Liver (tissue), 8 donors: ENCODE measurements at regions not wholly inside any gene's neighbourhood (a gene's known extent, or its start where the extent isn't known, plus 50 kb on each side); places are given as distances from the start of the nearest gene placed in this dataset.

Experiments used
- DNase-seq: peaks from one replicate; pipeline ENCODE4 v3.0.0-alpha.2; 2017; ENCODE audit warnings: low spot score
- H3K27ac ChIP-seq, 2 donors: one replicate each; pipeline ENCODE4 v1.7.0; 2013; ENCODE audit warnings: inconsistent platforms in 2 of 2, low read length in 2 of 2, control low read depth in 1 of 2, low read depth in 1 of 2, mild to moderate bottlenecking in 1 of 2
- H3K27me3 ChIP-seq, 4 donors: one replicate each; pipeline versions ENCODE4 v1.6.1 to v1.7.0; 2013; ENCODE audit warnings: low read length in 3 of 4, inconsistent platforms in 1 of 4, mild to moderate bottlenecking in 1 of 4, moderate library complexity in 1 of 4; ENCODE audit not compliant: control insufficient read depth in 4 of 4, insufficient read depth in 4 of 4
- H3K36me3 ChIP-seq, 4 donors: one replicate each; pipeline versions ENCODE4 v1.6.1 to v1.7.0; 2013; ENCODE audit warnings: low read length in 3 of 4, mild to moderate bottlenecking in 3 of 4, low read depth in 1 of 4, moderate library complexity in 1 of 4; ENCODE audit not compliant: control insufficient read depth in 4 of 4, insufficient read depth in 3 of 4
- H3K4me1 ChIP-seq, 4 donors: one replicate each; pipeline versions ENCODE4 v1.6.1 to v1.7.0; 2013; ENCODE audit warnings: low read length in 3 of 4, mild to moderate bottlenecking in 3 of 4, moderate library complexity in 1 of 4; ENCODE audit not compliant: control insufficient read depth in 4 of 4, insufficient read depth in 4 of 4
- H3K4me3 ChIP-seq, 3 donors: one replicate each; pipeline versions ENCODE4 v1.6.1 to v1.7.0; 2013; ENCODE audit warnings: low read length in 3 of 3, control low read depth in 1 of 3, low read depth in 1 of 3, mild to moderate bottlenecking in 1 of 3
- H3K9ac ChIP-seq, 2 donors: one replicate each; pipeline ENCODE4 v1.7.0; 2013; ENCODE audit warnings: low read length in 2 of 2, mild to moderate bottlenecking in 2 of 2, moderate library complexity in 2 of 2, control low read depth in 1 of 2, low read depth in 1 of 2
- H3K9me3 ChIP-seq, 4 donors: one replicate each; pipeline versions ENCODE4 v1.6.1 to v1.7.0; 2013; ENCODE audit warnings: low read length in 3 of 4; ENCODE audit not compliant: control insufficient read depth in 4 of 4
- CTCF ChIP-seq: fragments of 150-350 bp; IDR thresholded peaks from 2 replicates; pipeline ENCODE4 v1.5.1; 2017; ENCODE audit warnings: improper control_type of control experiment, low read depth, low read length; ENCODE audit not compliant: missing input control
- EGR1 ChIP-seq, 2 donors: IDR thresholded peaks; 2 replicates each; pipeline ENCODE4 v1.6.1; 2016 to 2018; ENCODE audit warnings: antibody characterized with exemption in 2 of 2, low read depth in 2 of 2
- FOXA1 ChIP-seq: IDR thresholded peaks from 2 replicates; pipeline ENCODE4 v1.6.1; 2016; ENCODE audit warnings: antibody characterized with exemption
- FOXA2 ChIP-seq: IDR thresholded peaks from 2 replicates; pipeline ENCODE4 v1.6.1; 2016; ENCODE audit warnings: antibody characterized with exemption
- GABPA ChIP-seq, 2 donors: IDR thresholded peaks in 1 of 2; conservative IDR thresholded peaks in 1 of 2; 2 replicates each; pipeline ENCODE4 v1.6.1; 2016; ENCODE audit warnings: antibody characterized with exemption in 2 of 2, mild to moderate bottlenecking in 1 of 2, moderate library complexity in 1 of 2
- HNF4A ChIP-seq, 2 donors: conservative IDR thresholded peaks; 2 replicates each; pipeline ENCODE4 v1.6.1; 2016; ENCODE audit warnings: antibody characterized with exemption in 2 of 2, mild to moderate bottlenecking in 2 of 2
- HNF4G ChIP-seq: IDR thresholded peaks from 2 replicates; pipeline ENCODE4 v1.6.1; 2016; ENCODE audit warnings: antibody characterized with exemption
- JUND ChIP-seq, 2 donors: IDR thresholded peaks; 2 replicates each; pipeline ENCODE4 v1.6.1; 2016; ENCODE audit warnings: antibody characterized with exemption in 2 of 2
- MAX ChIP-seq: IDR thresholded peaks from 2 replicates; pipeline ENCODE4 v1.6.1; 2016; ENCODE audit warnings: antibody characterized with exemption
- RAD21 ChIP-seq, 2 donors: IDR thresholded peaks; 2 replicates each; pipeline ENCODE4 v1.6.1; 2016; ENCODE audit warnings: antibody characterized with exemption in 2 of 2, mild to moderate bottlenecking in 2 of 2
- RXRA ChIP-seq, 2 donors: IDR thresholded peaks; 2 replicates each; pipeline ENCODE4 v1.6.1; 2017 to 2018; ENCODE audit warnings: antibody characterized with exemption in 2 of 2, mild to moderate bottlenecking in 1 of 2
- SP1 ChIP-seq: IDR thresholded peaks from 2 replicates; pipeline ENCODE4 v1.6.1; 2018; ENCODE audit warnings: antibody characterized with exemption, mild to moderate bottlenecking
- TAF1 ChIP-seq: conservative IDR thresholded peaks from 2 replicates; pipeline ENCODE4 v1.6.1; 2016; ENCODE audit warnings: antibody characterized with exemption, mild to moderate bottlenecking
- WGBS: extraction: QIAGEN DNeasy Blood & Tissue Kit; methylation state at CpG from one replicate; pipeline ENCODE4 v1.1.7; 2013; 5-methylcytosine and 5-hydroxymethylcytosine counted together
- donor health status: healthy.
- donor health status: healthy.
- donor health status: healthy.
- donor health status: healthy.
- donor health status: healthy.

DNA sequence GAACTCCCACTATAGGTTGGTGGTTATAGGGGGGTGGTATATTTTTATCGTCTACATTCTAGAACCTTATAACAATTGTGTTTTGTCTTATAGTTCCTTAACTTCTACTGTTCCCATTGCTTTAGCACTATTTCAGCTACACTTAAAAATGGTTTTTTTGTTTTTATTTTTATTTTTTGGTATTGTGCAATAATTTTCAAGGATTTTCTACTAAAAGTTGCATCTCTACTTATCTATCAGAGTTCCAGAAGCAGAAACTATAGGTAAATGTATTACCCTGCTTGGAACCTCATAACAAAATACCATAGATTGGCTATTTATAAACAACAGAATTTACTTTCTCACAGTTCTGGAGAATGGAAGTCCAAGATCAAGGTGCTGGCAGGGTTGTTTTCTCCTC, 981.6 kb upstream of the CNTNAP5 start:
- no peak for DNase-seq
- Histone ChIP-seq H3K4me1 (no peaks in the 10 kb centered on the region), H3K9ac (no peak overlapping the region), H3K4me3 (no peak overlapping the region), H3K27ac (no peak overlapping the region), H3K9me3 (peaks cover 0 to 3% (median 0%) of the 10 kb centered on the region in 4 donors), H3K27me3 (no peaks in the 10 kb centered on the region), H3K36me3 (no peaks in the 10 kb centered on the region)
- TF ChIP-seq FOXA2 (no peak), HNF4G (no peak), CTCF (no peak), TAF1 (no peak), SP1 (no peak), FOXA1 (no peak), JUND (IDR thresholded peaks at IDR 0.05) (no peak), RAD21 (IDR thresholded peaks at IDR 0.05) (no peak), EGR1 (IDR thresholded peaks at IDR 0.05; ENCODE audit: low read depth in 2 of 2) (no peak), MAX (no peak), RXRA (IDR thresholded peaks at IDR 0.05) (no peak), GABPA (IDR thresholded peaks at IDR 0.05 in 1 of 2, conservative IDR thresholded peaks at IDR 0.05 in 1 of 2) (no peak)
- 90% methylated on average over 1 of the region's 1 CpG for WGBS

DNA sequence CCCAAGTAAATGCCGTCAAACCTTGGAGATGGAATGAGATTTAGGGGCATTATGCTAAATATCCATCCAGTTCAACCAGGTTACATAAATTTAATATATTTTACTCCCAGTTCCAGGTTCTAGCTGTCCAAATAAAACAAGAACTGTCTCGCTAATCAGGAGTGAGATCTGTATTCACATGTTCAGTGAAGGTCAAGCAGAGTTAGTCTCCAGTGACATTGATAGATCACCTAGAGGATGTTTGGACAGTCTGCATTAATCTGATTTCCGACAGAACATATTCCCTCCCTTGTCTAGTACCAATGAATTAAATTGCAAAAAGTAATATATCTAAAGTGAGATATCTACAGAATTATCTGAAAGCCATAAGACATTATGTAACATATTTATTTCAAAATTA, 979.4 kb upstream of the CNTNAP5 start:
- no peak overlapping the region for H3K9ac ChIP-seq
- DNase-seq = no peak
- H3K36me3 ChIP-seq = no peaks in the 10 kb centered on the region
- peaks cover 0 to 3% (median 0%) of the 10 kb centered on the region in 4 donors for H3K9me3 ChIP-seq
- H3K27ac ChIP-seq = no peak overlapping the region
- H3K4me3 ChIP-seq = no peak overlapping the region
- H3K4me1 ChIP-seq = no peaks in the 10 kb centered on the region
- 81% methylated on average over 3 of the region's 3 CpGs for WGBS
- TF ChIP-seq HNF4G = no peak
- no peak for TF ChIP-seq JUND (IDR thresholded peaks at IDR 0.05)
- TF ChIP-seq EGR1 (IDR thresholded peaks at IDR 0.05; ENCODE audit: low read depth in 2 of 2) = no peak
- TF ChIP-seq HNF4A (conservative IDR thresholded peaks at IDR 0.05) = no peak
- TF ChIP-seq MAX = no peak
- no peaks in the 10 kb centered on the region for H3K27me3 ChIP-seq

GRCh38 chr2:123047186-123047585, 977.9 kb upstream of the CNTNAP5 start:
- Histone ChIP-seq H3K4me1 (no peaks in the 10 kb centered on the region), H3K36me3 (no peaks in the 10 kb centered on the region), H3K9me3 (peaks cover 0 to 3% (median 0%) of the 10 kb centered on the region in 4 donors), H3K27me3 (no peaks in the 10 kb centered on the region), H3K4me3 (no peak overlapping the region), H3K9ac (no peak overlapping the region), H3K27ac (no peak overlapping the region)
- no peak for DNase-seq
- no peak for TF ChIP-seq GABPA (IDR thresholded peaks at IDR 0.05 in 1 of 2, conservative IDR thresholded peaks at IDR 0.05 in 1 of 2)
- no peak for TF ChIP-seq RAD21 (IDR thresholded peaks at IDR 0.05)
- no peak for TF ChIP-seq RXRA (IDR thresholded peaks at IDR 0.05)
- TF ChIP-seq HNF4G = no peak
